ENCODE measurements at regions not wholly inside any gene's neighbourhood (a gene's known extent, or its start where the extent isn't known, plus 50 kb on each side); places are given as distances from the start of the nearest gene placed in this dataset.

- DNase-seq (ENCODE audit: low read depth in 4 of 4, low spot score in 1 of 4) = no peak
Measured at GRCh38 chr19:31648347-31648746, 299.1 kb upstream of the TSHZ3 start.

DNA sequence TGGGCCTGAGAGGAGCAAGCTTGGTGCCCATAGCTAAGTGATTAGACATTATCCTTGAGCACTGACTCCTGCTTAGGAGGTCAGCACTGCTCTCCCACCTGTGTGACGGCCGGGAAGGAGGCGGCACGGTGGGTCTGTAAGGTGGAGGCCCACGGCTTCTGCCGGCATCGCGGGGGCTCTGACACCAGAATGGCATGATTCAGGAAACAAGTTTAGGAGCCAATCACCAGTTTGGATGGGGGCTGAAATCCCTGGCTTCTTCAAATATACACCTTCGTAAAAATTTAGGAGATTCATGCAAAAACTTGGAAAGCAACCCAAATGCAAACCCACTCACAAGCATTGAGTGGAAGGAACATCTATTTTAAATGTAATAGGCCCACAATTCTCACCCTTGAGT is 307.3 kb upstream of the TSHZ3 start:
- no peak for DNase-seq (ENCODE audit: low read depth in 4 of 4, low spot score in 1 of 4)

- no peak for DNase-seq (ENCODE audit: low read depth in 4 of 4, low spot score in 1 of 4)
Measured at GRCh38 chr19:31658993-31659896, 310.0 kb upstream of the TSHZ3 start.

DNA sequence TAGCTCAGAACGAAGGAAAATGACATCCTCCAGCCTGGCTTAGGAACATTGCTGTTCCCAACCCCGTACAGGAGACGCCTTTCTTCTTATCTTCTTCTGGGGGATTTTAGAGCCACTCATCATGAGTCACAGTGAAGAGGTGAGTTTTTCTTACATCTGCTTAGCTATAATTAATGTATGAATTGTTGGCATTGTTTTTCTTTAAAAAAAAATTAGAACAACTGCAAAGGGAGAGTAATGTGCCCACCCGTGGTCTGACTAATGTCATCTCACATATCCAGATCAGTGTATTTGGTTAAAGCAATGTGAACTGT is 310.6 kb upstream of the TSHZ3 start:
- no peak for DNase-seq (ENCODE audit: low read depth in 4 of 4, low spot score in 1 of 4)

DNA sequence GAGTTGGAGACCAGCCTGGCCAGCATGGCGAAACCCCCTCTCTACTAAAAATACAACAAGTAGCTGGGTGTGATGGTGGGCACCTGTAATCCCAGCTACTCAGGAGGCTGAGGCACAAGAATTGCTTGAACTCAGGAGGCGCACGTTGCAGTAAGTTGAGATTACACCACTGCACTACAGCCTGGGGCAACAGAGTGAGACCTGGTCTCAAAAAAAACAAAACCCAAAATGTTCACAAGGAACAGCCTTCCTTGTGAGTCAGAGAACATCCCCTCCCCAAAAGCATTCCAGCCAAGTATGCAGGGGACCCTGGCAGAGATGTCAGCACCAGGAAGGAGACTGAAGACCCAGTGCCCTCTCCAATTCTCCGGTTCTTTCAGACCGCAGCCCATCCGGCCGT is 314.9 kb upstream of the TSHZ3 start:
- DNase-seq (ENCODE audit: low read depth in 4 of 4, low spot score in 1 of 4) = no peak

- no peak for DNase-seq (ENCODE audit: low read depth in 4 of 4, low spot score in 1 of 4)
Measured at GRCh38 chr19:31664997-31665396, 315.8 kb upstream of the TSHZ3 start.

DNA sequence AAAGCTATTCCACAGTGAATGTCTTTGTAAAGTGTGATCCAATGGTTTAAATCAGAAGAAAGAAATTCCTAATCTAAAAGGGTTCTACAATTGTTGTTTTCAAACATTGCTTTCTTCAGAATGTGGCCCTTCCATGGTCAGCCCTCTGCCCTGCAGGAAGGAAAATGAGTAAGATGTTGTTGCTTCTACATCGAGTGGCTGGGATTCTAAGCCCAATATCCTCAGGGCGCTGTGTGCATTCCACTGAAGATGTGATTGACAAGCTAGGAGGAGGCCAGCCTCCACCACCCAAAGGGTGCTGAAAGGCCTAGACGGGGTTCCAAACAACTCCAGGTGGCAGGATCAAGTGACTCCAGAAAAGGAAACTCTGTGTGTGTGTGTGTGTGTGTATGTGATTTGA is 316.9 kb upstream of the TSHZ3 start:
- no peak for DNase-seq (ENCODE audit: low read depth in 4 of 4, low spot score in 1 of 4)

DNA sequence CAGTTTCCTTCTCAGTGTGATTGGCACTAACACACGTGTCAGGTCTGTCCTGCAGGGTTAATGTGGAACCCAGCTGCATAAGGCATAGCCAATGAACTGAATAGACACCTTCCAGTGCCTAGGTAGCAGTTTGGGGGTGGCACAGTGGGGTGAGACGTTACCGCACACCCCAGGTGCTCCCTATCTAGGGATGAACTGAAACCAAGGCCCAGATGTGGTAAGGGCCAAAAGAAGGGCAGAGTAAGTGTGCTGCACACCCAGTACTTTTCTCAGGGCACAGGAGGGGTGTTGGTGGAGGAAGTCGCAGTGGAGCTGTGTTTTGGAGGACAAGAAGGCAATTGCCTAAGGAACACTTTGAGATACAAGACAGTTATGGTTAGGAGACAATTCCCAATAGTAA is 317.9 kb upstream of the TSHZ3 start:
- no peak for DNase-seq (ENCODE audit: low read depth in 4 of 4, low spot score in 1 of 4)

DNA sequence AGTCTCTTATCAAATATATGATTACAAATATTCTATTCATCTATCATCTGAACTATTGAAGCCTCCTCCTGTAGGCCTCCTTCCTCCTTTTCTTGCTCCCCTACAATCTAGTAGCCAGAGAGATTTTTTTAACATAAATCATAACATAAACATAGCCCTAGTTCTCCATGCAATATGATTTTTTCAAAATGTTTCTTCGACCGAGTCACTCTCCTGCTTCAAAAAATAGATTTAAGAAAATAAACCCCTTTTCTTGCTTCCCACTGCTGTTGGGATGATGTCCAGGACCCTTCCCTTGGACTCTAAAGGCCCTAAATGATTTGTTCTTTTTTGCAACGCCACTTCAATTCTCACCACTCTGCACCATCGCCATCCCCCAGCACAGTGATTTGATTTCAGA is 319.7 kb upstream of the TSHZ3 start:
- DNase-seq (ENCODE audit: low read depth in 4 of 4, low spot score in 1 of 4) = no peak

GRCh38 chr19:31670931-31671330 is 321.7 kb upstream of the TSHZ3 start:
- DNase-seq (ENCODE audit: low read depth in 4 of 4, low spot score in 1 of 4) = no peak

GRCh38 chr19:31671411-31672035 is 322.3 kb upstream of the TSHZ3 start:
- no peak for DNase-seq (ENCODE audit: low read depth in 4 of 4, low spot score in 1 of 4)

GRCh38 chr19:31674503-31675192 is 325.4 kb upstream of the TSHZ3 start:
- DNase-seq (ENCODE audit: low read depth in 4 of 4, low spot score in 1 of 4) = no peak

DNA sequence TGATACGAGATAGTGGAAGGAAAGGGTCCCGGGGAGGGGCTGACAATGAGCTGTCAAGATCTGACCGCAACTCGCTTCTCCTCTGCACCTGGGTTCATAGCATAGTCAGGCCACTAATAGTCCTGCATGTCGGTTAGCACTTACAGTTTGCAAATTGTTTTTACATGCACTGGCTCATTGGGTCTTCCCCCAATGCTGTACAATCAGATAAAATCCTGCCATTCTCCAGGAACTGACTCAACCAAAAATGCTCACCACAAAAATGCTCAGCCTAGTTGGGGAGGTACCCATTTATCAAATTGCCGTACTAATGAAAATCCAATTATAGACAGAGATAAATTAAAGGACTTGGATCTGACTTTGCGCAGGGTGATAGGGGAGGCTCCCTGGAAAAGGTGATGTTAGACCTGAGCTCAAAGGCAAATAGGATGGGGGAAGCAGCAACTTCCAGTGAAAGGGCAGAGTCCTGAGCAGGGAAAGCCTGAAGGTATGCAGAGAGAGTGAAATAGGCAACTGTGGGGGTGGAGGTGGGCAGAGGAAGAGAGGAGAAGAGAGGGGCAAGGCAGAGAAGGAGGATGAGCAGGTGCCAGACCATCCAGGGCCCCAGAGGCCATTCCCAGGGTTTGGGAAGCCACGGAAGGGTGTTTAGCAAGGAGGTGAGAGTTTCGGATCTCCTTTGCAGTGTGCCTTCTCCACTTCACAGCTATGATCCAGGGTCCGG is 326.1 kb upstream of the TSHZ3 start:
- no peak for DNase-seq (ENCODE audit: low read depth in 4 of 4, low spot score in 1 of 4)

DNA sequence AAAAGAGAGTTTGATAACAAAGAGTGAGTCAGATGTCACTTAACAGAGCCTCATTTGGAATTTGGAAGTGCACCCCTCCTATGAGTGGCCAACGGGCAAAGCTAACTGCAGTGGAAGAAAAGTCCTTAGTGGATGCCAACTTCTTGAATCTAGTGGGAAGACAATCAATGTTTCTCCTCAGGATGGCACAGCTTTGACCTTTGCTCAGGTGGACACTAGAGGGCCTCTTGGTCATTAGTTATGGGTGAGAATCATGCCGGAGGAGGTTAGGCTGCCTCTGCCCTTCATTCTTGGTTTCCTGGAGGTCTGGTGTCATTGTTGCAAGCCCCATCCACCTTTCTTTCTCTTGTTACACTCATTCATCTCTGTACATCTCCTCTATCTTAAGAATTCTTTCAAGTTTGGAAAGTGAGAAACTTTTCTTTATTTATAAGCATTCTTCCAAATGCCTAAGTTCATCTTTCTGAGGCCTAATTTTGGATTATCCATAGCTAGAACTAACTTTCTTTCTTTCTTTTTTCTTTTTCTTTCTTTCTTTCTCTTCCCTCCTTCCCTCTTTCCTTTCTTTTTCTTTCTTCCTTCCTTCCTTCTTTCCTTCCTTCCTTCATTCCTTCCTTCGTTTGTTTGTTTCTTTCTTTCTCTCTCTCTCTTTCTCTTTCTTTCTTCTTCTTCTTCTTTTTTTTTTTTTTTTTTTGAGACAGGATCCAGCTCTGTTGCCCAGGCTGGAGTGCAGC is 327.2 kb upstream of the TSHZ3 start:
- DNase-seq (ENCODE audit: low read depth in 4 of 4, low spot score in 1 of 4) = no peak

DNA sequence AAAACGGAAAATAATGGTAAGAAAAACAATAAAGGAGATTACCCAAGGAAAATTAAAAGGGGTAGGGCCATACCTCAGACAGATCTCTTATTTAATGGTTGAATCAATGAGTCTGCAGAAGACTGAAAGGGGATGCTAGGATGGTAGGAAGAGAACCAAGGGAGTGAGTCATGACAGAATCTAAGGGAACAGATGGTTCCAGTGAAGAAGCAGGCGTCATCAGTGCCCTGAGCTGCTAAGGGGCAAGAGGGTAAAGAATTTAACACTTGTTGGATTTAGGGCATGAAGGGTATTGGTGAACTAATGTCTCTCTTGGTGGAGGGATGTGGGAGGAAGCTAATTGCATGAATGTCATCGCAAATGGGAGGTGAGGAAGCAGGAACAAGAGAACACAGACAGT is 329.2 kb upstream of the TSHZ3 start:
- no peak for DNase-seq (ENCODE audit: low read depth in 4 of 4, low spot score in 1 of 4)

GRCh38 chr19:31681121-31681520 is 331.9 kb upstream of the TSHZ3 start:
- DNase-seq (ENCODE audit: low read depth in 4 of 4, low spot score in 1 of 4) = no peak

- DNase-seq (ENCODE audit: low read depth in 4 of 4, low spot score in 1 of 4) = no peak
Measured at GRCh38 chr19:31693131-31693932, 344.1 kb upstream of the TSHZ3 start.

DNA sequence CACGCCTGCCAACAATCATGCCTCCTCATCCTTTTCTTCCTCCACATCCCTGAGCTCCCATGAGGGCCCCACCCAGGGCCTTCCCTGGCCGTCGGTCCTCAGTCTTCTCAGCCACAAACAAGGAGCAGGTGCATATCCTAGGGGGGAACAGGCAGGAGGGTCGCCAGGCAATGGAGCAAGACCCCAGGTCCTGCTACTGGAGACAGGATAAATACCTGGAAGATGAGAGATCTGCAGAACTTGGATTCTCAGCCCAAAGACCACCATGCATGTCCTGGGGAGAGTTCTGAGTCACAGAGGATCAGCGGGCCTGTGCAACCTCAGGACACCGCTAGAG is 344.7 kb upstream of the TSHZ3 start:
- DNase-seq (ENCODE audit: low read depth in 4 of 4, low spot score in 1 of 4) = no peak

DNA sequence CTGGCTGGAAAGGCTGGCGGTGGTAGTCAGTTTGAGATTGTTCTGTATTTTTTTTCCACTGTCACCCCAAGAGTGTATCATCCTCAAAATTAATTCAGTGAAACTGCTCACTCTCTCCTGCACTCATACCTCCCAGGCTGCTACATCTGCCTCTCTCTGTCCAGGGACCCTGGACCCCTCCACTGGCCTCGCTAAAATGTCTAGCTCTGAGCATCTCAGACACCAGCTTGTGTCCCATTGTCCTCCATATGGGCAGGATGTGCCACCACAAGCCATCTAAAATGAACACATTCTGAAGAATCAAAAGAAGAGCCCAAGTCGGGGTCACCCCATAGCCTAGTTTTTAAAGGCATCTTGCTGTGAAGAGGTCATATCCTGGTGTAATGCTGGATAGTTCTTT is 345.5 kb upstream of the TSHZ3 start:
- DNase-seq (ENCODE audit: low read depth in 4 of 4, low spot score in 1 of 4) = no peak

- no peak for DNase-seq (ENCODE audit: low read depth in 4 of 4, low spot score in 1 of 4)
Measured at GRCh38 chr19:31699421-31699820, 350.2 kb upstream of the TSHZ3 start.

Measured in stimulated activated CD4-positive, alpha-beta T cell treated with anti-CD3 and anti-CD28 coated beads, Interleukin-1b, Interleukin-23, amount 100 ng/mL, for 24 hours (primary cell).